ENCODE measurements at regions not wholly inside any gene's neighbourhood (a gene's known extent, or its start where the extent isn't known, plus 50 kb on each side); places are given as distances from the start of the nearest gene placed in this dataset.

DNA sequence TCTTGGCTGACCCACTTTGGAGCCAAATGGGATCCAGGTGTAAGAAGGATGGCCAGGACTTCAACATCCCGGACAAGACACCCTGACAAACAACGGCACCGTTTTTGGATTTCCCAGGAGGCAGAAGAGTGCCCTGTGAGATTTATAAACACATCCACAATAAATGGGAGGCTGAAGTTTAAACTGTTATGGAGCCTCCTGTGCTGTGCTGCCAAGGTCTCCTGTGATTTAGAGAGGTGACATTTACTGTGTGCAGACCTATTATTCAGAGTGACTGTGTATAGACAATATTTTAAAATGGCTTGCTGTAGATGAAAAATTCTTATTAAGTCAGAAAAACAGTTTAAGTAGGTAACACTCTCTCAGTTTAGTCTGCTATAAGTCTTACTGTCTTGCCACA lies 401.5 kb upstream of the ETAA1 start:
- TF ChIP-seq, protein P1, sequence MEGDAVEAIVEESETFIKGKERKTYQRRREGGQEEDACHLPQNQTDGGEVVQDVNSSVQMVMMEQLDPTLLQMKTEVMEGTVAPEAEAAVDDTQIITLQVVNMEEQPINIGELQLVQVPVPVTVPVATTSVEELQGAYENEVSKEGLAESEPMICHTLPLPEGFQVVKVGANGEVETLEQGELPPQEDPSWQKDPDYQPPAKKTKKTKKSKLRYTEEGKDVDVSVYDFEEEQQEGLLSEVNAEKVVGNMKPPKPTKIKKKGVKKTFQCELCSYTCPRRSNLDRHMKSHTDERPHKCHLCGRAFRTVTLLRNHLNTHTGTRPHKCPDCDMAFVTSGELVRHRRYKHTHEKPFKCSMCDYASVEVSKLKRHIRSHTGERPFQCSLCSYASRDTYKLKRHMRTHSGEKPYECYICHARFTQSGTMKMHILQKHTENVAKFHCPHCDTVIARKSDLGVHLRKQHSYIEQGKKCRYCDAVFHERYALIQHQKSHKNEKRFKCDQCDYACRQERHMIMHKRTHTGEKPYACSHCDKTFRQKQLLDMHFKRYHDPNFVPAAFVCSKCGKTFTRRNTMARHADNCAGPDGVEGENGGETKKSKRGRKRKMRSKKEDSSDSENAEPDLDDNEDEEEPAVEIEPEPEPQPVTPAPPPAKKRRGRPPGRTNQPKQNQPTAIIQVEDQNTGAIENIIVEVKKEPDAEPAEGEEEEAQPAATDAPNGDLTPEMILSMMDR (conservative IDR thresholded peaks at IDR 0.05): no peak
- DNase-seq: no peak
- no peaks in the 10 kb centered on the region for H3K27me3 Mint-ChIP-seq (ENCODE audit: insufficient read depth)
- no peak overlapping the region for H3K27ac Mint-ChIP-seq
- Histone ChIP-seq H3K4me3 (ENCODE audit: low read length) (no peak overlapping the region), H3K4me1 (ENCODE audit: control insufficient read depth, insufficient read depth, low read length) (no peaks in the 10 kb centered on the region), H3K27ac (ENCODE audit: low read depth, low read length) (no peak overlapping the region), H3K9ac (ENCODE audit: extremely low read depth, low read length, poor library complexity, severe bottlenecking) (no peak overlapping the region), H3K36me3 (ENCODE audit: control insufficient read depth, insufficient read depth, low read length) (no peaks in the 10 kb centered on the region), H3K9me3 (ENCODE audit: control insufficient read depth, low read length) (no peaks in the 10 kb centered on the region), H3K27me3 (ENCODE audit: control insufficient read depth, insufficient read depth, low read length, poor library complexity, severe bottlenecking) (no peaks in the 10 kb centered on the region)
- WGBS, 2 experiments (ENCODE audit: insufficient coverage in 1 of 2, insufficient read length in 1 of 2): 85 to 100% methylated on average over 1 to 3 of the region's 3 CpGs
- H3K4me3 Mint-ChIP-seq: no peak overlapping the region
- no peaks in the 10 kb centered on the region for H3K36me3 Mint-ChIP-seq (ENCODE audit: low read depth)
- no peaks in the 10 kb centered on the region for H3K4me1 Mint-ChIP-seq
- H3K9me3 Mint-ChIP-seq: no peaks in the 10 kb centered on the region

DNA sequence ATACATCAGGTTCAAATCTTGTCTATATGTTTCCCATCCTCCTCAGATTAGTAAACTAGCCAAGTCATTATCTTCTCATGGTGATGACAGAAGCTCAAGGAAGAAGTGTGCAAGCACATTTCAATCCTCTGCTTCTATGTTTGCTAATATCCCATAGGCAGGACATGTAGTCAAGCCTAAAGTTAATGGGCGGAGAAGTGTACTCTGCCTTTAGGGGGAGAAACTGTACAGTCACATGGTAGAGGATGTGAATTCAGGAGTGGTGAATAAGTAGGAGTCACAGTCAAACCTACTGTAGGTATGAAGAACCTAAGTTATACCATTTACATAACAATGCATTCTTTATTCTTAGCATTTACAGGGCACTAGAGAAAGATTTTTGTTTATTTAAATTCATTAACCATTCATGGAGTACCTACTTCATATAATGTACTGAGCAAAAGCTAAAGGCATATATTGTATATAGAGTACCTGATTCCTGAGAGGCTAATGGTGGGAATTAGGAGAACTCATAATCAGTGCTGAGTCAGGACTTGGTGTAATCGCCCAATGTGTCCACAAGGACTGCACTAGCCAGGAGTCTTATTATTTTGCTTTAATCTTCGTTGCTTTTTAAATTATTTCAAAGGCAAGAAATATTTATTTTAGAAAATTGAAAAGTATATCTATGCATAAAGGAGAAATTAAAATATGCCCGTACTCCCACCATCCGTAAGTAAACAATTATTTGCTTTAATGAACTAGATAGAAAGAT lies 394.3 kb upstream of the ETAA1 start:
- Mint-ChIP-seq H3K36me3 (ENCODE audit: low read depth) (no peaks in the 10 kb centered on the region), H3K27me3 (ENCODE audit: insufficient read depth) (peaks cover 2% of the 10 kb centered on the region), H3K27ac (no peak overlapping the region), H3K9me3 (no peaks in the 10 kb centered on the region), H3K4me3 (no peak overlapping the region), H3K4me1 (no peaks in the 10 kb centered on the region)
- Histone ChIP-seq H3K9me3 (ENCODE audit: control insufficient read depth, low read length) (no peaks in the 10 kb centered on the region), H3K4me3 (ENCODE audit: low read length) (no peak overlapping the region), H3K27ac (ENCODE audit: low read depth, low read length) (no peak overlapping the region), H3K4me1 (ENCODE audit: control insufficient read depth, insufficient read depth, low read length) (no peaks in the 10 kb centered on the region), H3K9ac (ENCODE audit: extremely low read depth, low read length, poor library complexity, severe bottlenecking) (no peak overlapping the region), H3K36me3 (ENCODE audit: control insufficient read depth, insufficient read depth, low read length) (no peaks in the 10 kb centered on the region), H3K27me3 (ENCODE audit: control insufficient read depth, insufficient read depth, low read length, poor library complexity, severe bottlenecking) (no peaks in the 10 kb centered on the region)
- TF ChIP-seq, protein P1 (conservative IDR thresholded peaks at IDR 0.05): peak; percentile 68
- 98% methylated on average over 5 of the region's 5 CpGs; no CpG with 5 or more reads in 1 of the 2 experiments for WGBS, 2 experiments (ENCODE audit: insufficient coverage in 1 of 2, insufficient read length in 1 of 2)
- no peak for DNase-seq

DNA sequence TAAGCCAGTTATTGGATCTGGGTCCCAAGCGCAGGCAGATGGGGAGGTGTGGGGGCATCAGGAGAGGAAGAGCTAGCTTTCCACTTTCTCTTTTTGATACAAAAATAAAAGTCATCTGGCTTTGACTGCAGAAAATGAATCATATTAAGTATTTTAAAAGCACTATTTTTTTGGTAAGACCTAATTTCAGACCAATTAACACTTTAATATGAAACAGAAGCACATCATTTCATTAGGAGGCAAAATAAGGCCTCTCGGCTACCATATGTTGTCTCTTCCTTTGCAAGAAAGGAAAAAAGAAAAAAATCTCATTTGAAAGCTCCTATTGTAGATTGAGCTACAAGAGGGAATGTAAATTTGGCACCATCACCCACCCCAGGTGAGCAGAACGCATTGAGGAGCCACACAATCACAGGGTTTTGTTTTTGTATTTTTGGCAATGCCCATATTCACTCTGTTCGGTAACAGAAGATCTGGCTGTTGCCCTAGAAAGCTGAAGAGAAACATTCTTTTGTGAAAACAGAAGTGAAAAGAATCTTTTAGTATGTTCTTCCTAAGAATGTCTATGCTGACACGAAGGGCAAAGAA lies 390.7 kb upstream of the ETAA1 start:
- Mint-ChIP-seq H3K27me3 (ENCODE audit: insufficient read depth) (peaks cover 2% of the 10 kb centered on the region), H3K4me3 (no peak overlapping the region), H3K36me3 (ENCODE audit: low read depth) (no peaks in the 10 kb centered on the region), H3K9me3 (no peaks in the 10 kb centered on the region), H3K27ac (no peak overlapping the region), H3K4me1 (no peaks in the 10 kb centered on the region)
- Histone ChIP-seq H3K4me3 (ENCODE audit: low read length) (no peak overlapping the region), H3K4me1 (ENCODE audit: control insufficient read depth, insufficient read depth, low read length) (no peaks in the 10 kb centered on the region), H3K36me3 (ENCODE audit: control insufficient read depth, insufficient read depth, low read length) (no peaks in the 10 kb centered on the region), H3K9me3 (ENCODE audit: control insufficient read depth, low read length) (no peaks in the 10 kb centered on the region), H3K9ac (ENCODE audit: extremely low read depth, low read length, poor library complexity, severe bottlenecking) (no peak overlapping the region), H3K27ac (ENCODE audit: low read depth, low read length) (no peak overlapping the region), H3K27me3 (ENCODE audit: control insufficient read depth, insufficient read depth, low read length, poor library complexity, severe bottlenecking) (no peaks in the 10 kb centered on the region)
- TF ChIP-seq, protein P1 (conservative IDR thresholded peaks at IDR 0.05): no peak
- WGBS, 2 experiments (ENCODE audit: insufficient coverage in 1 of 2, insufficient read length in 1 of 2): 98 to 100% methylated on average over 3 to 4 of the region's 5 CpGs
- DNase-seq: no peak
